Endothelial cell of umbilical vein (primary cell): ENCODE measurements at regions not wholly inside any gene's neighbourhood (a gene's known extent, or its start where the extent isn't known, plus 50 kb on each side); places are given as distances from the start of the nearest gene placed in this dataset.

ENCODE experiments used
- BruUV-seq: library from RNA; stranded (reverse); fragments of 400-500 nt; replicated peaks from 2 replicates; lab custom pipeline; 2021; lab: Mats Ljungman, UMichigan
- CTCF ChIA-PET: fragments of 300-600, 350-600 bp; sonication (Branson Sonifier 250); formaldehyde crosslinking; loops from one replicate; lab custom pipeline; 2021; ENCODE audit warnings: antibody characterized with exemption, inconsistent platforms; lab: Charles Lee
- POLR2A ChIA-PET: fragments of 300-600, 350-600 bp; sonication (Branson Sonifier 250); formaldehyde crosslinking; loops from one replicate; lab custom pipeline; 2021; ENCODE audit warnings: antibody characterized with exemption, inconsistent platforms; lab: Charles Lee
- DNase-seq: peaks from one replicate; pipeline ENCODE4 v3.0.0-alpha.2; 2011; ENCODE audit warnings: low read depth, low spot score
- FAIRE-seq: peaks from 2 replicates; lab custom pipeline; 2011; peaks lifted over from hg19 to GRCh38; lab: Jason Lieb, UNC
- H2AFZ ChIP-seq: 2 replicates; pipeline ENCODE4 v1.6.0; 2012; ENCODE audit warnings: low read depth, low read length, control low read depth, inconsistent platforms
- H3K27ac ChIP-seq: 2 replicates; pipeline ENCODE4 v1.5.1; 2011; ENCODE audit warnings: low read depth, mild to moderate bottlenecking, control low read depth, low read length, moderate library complexity; ENCODE audit not compliant: insufficient read depth
- H3K27me3 ChIP-seq, 2 experiments: 2 replicates each; pipeline versions ENCODE4 v1.6.0 to v1.6.1; 2011; ENCODE audit warnings: low read length in 2 of 2, mixed read lengths in 1 of 2; ENCODE audit not compliant: control insufficient read depth in 2 of 2, insufficient read depth in 2 of 2
- H3K36me3 ChIP-seq, 2 experiments: 2 replicates in 1 of 2; 3 replicates in 1 of 2; pipeline ENCODE4 v1.5.1; 2011; ENCODE audit warnings: low read length in 2 of 2, mild to moderate bottlenecking in 1 of 2, moderate library complexity in 1 of 2; ENCODE audit not compliant: control insufficient read depth in 2 of 2, insufficient read depth in 2 of 2; ENCODE audit errors: extremely low read depth in 1 of 2
- H3K4me1 ChIP-seq: 3 replicates; pipeline ENCODE4 v1.5.1; 2011; ENCODE audit warnings: mild to moderate bottlenecking, low read length; ENCODE audit not compliant: control insufficient read depth, insufficient read depth; ENCODE audit errors: extremely low read depth
- H3K4me2 ChIP-seq: 2 replicates; pipeline ENCODE4 v1.6.1; 2011; ENCODE audit warnings: low read length, control low read depth, mixed read lengths; ENCODE audit not compliant: insufficient read depth
- H3K4me3 ChIP-seq, 3 experiments: fragments of 200-600 bp in 1 of 3; sonication (generic), shearing (Covaris generic) in 1 of 3; replicated peaks in 1 of 3; 2 replicates each; pipeline ENCODE4 v1.5.1; 2011 to 2016; ENCODE audit warnings: control low read depth in 3 of 3, low read length in 3 of 3, mild to moderate bottlenecking in 2 of 3, inconsistent platforms in 1 of 3, low read depth in 1 of 3, moderate library complexity in 1 of 3; ENCODE audit not compliant: insufficient read depth in 1 of 3
- H3K79me2 ChIP-seq: 2 replicates; pipeline ENCODE4 v1.6.0; 2012; ENCODE audit warnings: low read length, inconsistent platforms; ENCODE audit not compliant: control insufficient read depth, insufficient read depth
- H3K9ac ChIP-seq: replicated peaks from 2 replicates; pipeline ENCODE3; 2011; ENCODE audit warnings: low read length, control low read depth; ENCODE audit not compliant: insufficient read depth; ENCODE audit errors: extremely low read depth
- H3K9me1 ChIP-seq: replicated peaks from 3 replicates; pipeline ENCODE4 v1.6.0; 2011; ENCODE audit warnings: mild to moderate bottlenecking, low read length; ENCODE audit not compliant: control insufficient read depth, insufficient read depth; ENCODE audit errors: extremely low read depth
- H3K9me3 ChIP-seq: replicated peaks from 2 replicates; pipeline ENCODE4 v1.5.1; 2012; ENCODE audit warnings: low read length, inconsistent platforms; ENCODE audit not compliant: control insufficient read depth, insufficient read depth
- H4K20me1 ChIP-seq: replicated peaks from 2 replicates; pipeline ENCODE3; 2011; ENCODE audit warnings: mild to moderate bottlenecking, low read length; ENCODE audit not compliant: control insufficient read depth, insufficient read depth; ENCODE audit errors: extremely low read depth
- EZH2 ChIP-seq: IDR thresholded peaks from 2 replicates; pipeline ENCODE4 v1.6.1; 2012; ENCODE audit warnings: borderline replicate concordance, low read depth, mild to moderate bottlenecking, moderate library complexity, low read length, inconsistent platforms; ENCODE audit not compliant: severe bottlenecking
- FOS ChIP-seq: IDR thresholded peaks from 2 replicates; pipeline ENCODE4 v1.6.1; 2011; ENCODE audit warnings: mild to moderate bottlenecking, low read length, moderate library complexity, borderline replicate concordance; ENCODE audit not compliant: insufficient read depth
- GATA2 ChIP-seq: IDR thresholded peaks from 2 replicates; pipeline ENCODE4 v1.7.0; 2011; ENCODE audit warnings: low read depth, mild to moderate bottlenecking, moderate library complexity, mixed read lengths, low read length; ENCODE audit not compliant: insufficient read length, insufficient read depth
- JUN ChIP-seq: IDR thresholded peaks from 2 replicates; pipeline ENCODE4 v1.6.1; 2011; ENCODE audit warnings: borderline replicate concordance, low read depth; ENCODE audit not compliant: insufficient read length, insufficient read depth
- MYC ChIP-seq: IDR thresholded peaks from one replicate; pipeline ENCODE4 v1.6.1; 2011; ENCODE audit warnings: mild to moderate bottlenecking, low read depth, low read length
- POLR2A ChIP-seq: IDR thresholded peaks from 2 replicates; pipeline ENCODE4 v1.6.1; 2012; ENCODE audit warnings: low read depth, mild to moderate bottlenecking, control low read depth, low read length
- POLR2AphosphoS5 ChIP-seq: IDR thresholded peaks from 2 replicates; pipeline ENCODE4 v1.6.1; 2012; ENCODE audit warnings: low read depth, mild to moderate bottlenecking, control low read depth, low read length, moderate library complexity; ENCODE audit not compliant: insufficient read depth
- dilution Hi-C: fragments of 300-500 bp; cut with MboI; formaldehyde crosslinking; loops from one replicate; pipeline ENCODE4 v1.15.0; 2019; ENCODE audit warnings: low sequenced_read_pairs; ENCODE audit not compliant: extremely low pct_ligation_motif_present
- intact Hi-C: fragments of 100-400 bp; cut with micrococcal nuclease; formaldehyde crosslinking; loops from one replicate; pipeline ENCODE4 v1.10.0; 2022
- TF ChIP-seq, protein P1 (sequence below), 2 donors: IDR thresholded peaks; 1 replicate in 1 of 2; 2 replicates in 1 of 2; pipeline ENCODE4 v1.5.1; 2011; ENCODE audit warnings: low read length in 2 of 2, mild to moderate bottlenecking in 2 of 2, moderate library complexity in 2 of 2, control low read depth in 1 of 2, inconsistent platforms in 1 of 2, low read depth in 1 of 2; ENCODE audit not compliant: insufficient read depth in 1 of 2; ENCODE audit errors: extremely low read depth in 1 of 2
- TF ChIP-seq, protein P2 (sequence below): IDR thresholded peaks from 2 replicates; pipeline ENCODE4 v1.6.1; 2011; ENCODE audit not compliant: insufficient read depth, insufficient read length

DNA sequence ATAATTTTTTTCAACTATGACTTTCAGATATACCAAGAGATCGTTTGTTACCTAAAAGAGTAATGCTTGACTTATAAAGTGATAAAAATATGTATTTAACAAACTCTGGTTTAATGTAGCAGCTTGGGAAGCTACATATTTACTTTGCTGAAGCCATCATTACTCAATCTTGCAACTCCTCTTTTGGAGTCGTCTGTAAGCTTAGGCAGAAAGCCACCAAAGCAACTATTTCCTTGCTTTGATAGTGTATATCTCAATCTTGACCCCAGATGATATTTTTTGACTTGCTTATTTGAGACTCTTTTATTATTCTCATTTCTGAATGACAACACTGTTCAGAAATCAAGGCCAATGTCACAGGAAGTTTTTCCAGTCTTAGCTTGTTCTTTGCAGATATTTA lies 183.0 kb downstream of the SAMD5 start:
- peaks cover 8% of the 10 kb centered on the region for H3K4me1 ChIP-seq
- BruUV-seq, result no TSS peak
- H3K27ac ChIP-seq, result no peak overlapping the region
- no peak overlapping the region for H3K9ac ChIP-seq
- H3K27me3 ChIP-seq, result no peaks in the 10 kb centered on the region
- DNase-seq, result no peak
- ChIA-PET CTCF (interaction anchor here (0.9 kb wide), 1 partner anchor 9 kb away, joined by 3 read pairs; no protein-coding TSS in a partner anchor), POLR2A (no interaction called here)
- TF ChIP-seq POLR2AphosphoS5 (no peak), POLR2A (no peak), MYC (no peak), FOS (no peak), EZH2 (no peak), GATA2 (no peak)
- no peaks in the 10 kb centered on the region for H3K79me2 ChIP-seq
- FAIRE-seq, result no peak
- H2AFZ ChIP-seq, result no peak overlapping the region
- H4K20me1 ChIP-seq, result no peaks in the 10 kb centered on the region
- no peaks in the 10 kb centered on the region for H3K36me3 ChIP-seq
- dilution Hi-C loops, result no loop called here
- H3K9me1 ChIP-seq, result no peaks in the 10 kb centered on the region
- no peaks in the 10 kb centered on the region for H3K9me3 ChIP-seq
- intact Hi-C loops, result no loop called here
- no peak overlapping the region for H3K4me3 ChIP-seq
- H3K4me2 ChIP-seq, result no peak overlapping the region

DNA sequence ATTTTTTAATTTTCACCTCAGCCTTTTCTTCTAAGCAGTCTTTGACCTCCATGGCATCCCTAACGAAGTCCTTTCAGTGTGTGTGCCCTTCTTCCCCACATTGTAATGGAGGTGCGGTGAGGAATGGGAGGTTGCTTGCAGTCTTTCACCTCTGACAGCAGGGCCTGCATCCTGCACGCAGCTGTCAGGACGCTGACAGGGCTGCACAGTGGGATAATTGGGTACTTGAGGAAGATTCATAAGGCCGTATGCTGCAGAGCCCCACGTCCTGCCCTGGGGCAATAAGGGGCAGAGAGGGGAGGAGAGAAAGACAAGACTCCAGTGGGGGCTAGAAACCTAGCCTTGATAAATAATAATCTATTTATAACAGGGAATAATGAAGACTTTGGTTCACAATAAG lies 184.7 kb downstream of the SAMD5 start:
- dilution Hi-C loops, result no loop called here

More for the DNA sequence above, 184.7 kb downstream of the SAMD5 start:
- Histone ChIP-seq H3K9me3 (no peaks in the 10 kb centered on the region), H3K27ac (no peak overlapping the region), H3K4me3 (no peak overlapping the region), H3K4me1 (peaks cover 8% of the 10 kb centered on the region), H3K27me3 (no peaks in the 10 kb centered on the region), H3K9ac (no peak overlapping the region), H3K4me2 (no peak overlapping the region), H3K9me1 (no peaks in the 10 kb centered on the region), H3K36me3 (no peaks in the 10 kb centered on the region), H3K79me2 (no peaks in the 10 kb centered on the region), H2AFZ (no peak overlapping the region), H4K20me1 (no peaks in the 10 kb centered on the region)
- FAIRE-seq (no peak), DNase-seq (no peak)
- ChIA-PET CTCF (no interaction called here), POLR2A (no interaction called here)
- intact Hi-C loops, result no loop called here
- BruUV-seq, result no TSS peak
- no peak for TF ChIP-seq GATA2
- no peak for TF ChIP-seq EZH2
- no peak for TF ChIP-seq POLR2A
- TF ChIP-seq, protein P1, sequence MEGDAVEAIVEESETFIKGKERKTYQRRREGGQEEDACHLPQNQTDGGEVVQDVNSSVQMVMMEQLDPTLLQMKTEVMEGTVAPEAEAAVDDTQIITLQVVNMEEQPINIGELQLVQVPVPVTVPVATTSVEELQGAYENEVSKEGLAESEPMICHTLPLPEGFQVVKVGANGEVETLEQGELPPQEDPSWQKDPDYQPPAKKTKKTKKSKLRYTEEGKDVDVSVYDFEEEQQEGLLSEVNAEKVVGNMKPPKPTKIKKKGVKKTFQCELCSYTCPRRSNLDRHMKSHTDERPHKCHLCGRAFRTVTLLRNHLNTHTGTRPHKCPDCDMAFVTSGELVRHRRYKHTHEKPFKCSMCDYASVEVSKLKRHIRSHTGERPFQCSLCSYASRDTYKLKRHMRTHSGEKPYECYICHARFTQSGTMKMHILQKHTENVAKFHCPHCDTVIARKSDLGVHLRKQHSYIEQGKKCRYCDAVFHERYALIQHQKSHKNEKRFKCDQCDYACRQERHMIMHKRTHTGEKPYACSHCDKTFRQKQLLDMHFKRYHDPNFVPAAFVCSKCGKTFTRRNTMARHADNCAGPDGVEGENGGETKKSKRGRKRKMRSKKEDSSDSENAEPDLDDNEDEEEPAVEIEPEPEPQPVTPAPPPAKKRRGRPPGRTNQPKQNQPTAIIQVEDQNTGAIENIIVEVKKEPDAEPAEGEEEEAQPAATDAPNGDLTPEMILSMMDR (IDR thresholded peaks at IDR 0.05; ENCODE audit: extremely low read depth in 1 of 2, insufficient read depth in 1 of 2, low read depth in 1 of 2, low read length in 2 of 2), result no peak
- TF ChIP-seq MYC, result no peak
- TF ChIP-seq JUN, result no peak
- no peak for TF ChIP-seq POLR2AphosphoS5
- TF ChIP-seq, protein P2, sequence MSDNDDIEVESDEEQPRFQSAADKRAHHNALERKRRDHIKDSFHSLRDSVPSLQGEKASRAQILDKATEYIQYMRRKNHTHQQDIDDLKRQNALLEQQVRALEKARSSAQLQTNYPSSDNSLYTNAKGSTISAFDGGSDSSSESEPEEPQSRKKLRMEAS, result no peak
- TF ChIP-seq FOS, result no peak
